ENCODE measurements at regions not wholly inside any gene's neighbourhood (a gene's known extent, or its start where the extent isn't known, plus 50 kb on each side); places are given as distances from the start of the nearest gene placed in this dataset.

DNA sequence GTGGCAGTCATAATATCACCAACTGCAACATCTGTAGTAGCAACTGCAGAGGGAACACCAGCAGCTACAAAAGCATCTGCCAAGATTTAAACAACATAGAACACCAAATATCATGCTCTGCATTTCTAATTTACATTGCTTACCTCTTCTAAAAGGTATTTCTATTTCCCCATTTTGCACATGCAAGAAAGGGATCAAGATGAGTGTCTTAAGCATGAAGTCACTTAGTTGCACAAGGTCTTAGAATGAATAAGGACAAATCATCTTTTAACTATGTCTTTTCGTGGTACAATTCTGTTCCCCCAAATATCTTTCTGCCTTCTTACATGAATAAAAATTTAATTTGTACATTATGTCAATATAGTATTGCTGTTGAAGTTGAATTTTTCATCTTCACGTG is 1746.4 kb downstream of the EFNA5 start:
- TF ChIP-seq FOXA1 (IDR thresholded peaks at IDR 0.05) (no peak), REST (IDR thresholded peaks at IDR 0.05) (no peak), RAD21 (IDR thresholded peaks at IDR 0.05) (no peak)

Data from liver (tissue), 2 donors.